Stimulated activated CD4-positive, alpha-beta T cell treated with anti-CD3 and anti-CD28 coated beads, TNF-alpha, amount 100 ng/mL, for 4 hours (primary cell): ENCODE measurements at regions not wholly inside any gene's neighbourhood (a gene's known extent, or its start where the extent isn't known, plus 50 kb on each side); places are given as distances from the start of the nearest gene placed in this dataset.

Experiments used
- DNase-seq, 3 experiments: peaks; one replicate each; pipeline ENCODE4 v3.0.0-alpha.2; 2020; ENCODE audit warnings: low read depth in 3 of 3

DNA sequence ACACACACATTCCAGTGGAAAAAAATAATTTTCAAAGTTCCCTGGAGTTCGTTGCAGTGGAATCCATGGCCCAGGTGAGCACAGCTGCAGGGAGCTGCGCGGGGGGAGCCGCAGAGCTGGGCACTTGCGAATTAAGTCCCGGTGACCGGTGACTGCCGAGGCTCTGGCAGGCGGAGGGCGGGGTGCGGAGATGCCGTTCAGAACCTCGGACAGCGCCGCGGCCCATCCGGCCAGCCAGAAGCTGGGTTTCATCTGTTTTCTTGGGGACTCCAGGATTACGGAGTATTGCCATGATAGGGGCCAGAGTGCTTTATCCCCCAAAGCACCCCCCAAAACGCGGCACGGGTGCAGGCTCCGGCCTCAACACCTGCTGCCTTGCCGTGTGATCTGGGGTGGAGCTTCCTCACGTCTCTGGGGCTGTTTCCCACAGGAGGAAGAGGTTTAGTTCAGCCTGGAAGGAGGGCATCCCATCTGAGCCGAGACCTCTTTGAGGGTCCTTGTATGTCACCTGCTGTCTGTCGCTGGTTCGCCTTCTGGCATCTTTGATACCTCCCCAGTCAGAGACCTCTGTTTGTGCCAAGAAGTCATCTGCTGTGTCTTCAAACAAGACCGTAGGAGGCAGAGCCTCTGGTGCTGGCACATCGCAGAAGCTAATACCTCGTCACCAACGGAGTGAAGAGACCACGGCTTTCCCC, 99.4 kb downstream of the YTHDF1 start:
- no peak for DNase-seq

DNA sequence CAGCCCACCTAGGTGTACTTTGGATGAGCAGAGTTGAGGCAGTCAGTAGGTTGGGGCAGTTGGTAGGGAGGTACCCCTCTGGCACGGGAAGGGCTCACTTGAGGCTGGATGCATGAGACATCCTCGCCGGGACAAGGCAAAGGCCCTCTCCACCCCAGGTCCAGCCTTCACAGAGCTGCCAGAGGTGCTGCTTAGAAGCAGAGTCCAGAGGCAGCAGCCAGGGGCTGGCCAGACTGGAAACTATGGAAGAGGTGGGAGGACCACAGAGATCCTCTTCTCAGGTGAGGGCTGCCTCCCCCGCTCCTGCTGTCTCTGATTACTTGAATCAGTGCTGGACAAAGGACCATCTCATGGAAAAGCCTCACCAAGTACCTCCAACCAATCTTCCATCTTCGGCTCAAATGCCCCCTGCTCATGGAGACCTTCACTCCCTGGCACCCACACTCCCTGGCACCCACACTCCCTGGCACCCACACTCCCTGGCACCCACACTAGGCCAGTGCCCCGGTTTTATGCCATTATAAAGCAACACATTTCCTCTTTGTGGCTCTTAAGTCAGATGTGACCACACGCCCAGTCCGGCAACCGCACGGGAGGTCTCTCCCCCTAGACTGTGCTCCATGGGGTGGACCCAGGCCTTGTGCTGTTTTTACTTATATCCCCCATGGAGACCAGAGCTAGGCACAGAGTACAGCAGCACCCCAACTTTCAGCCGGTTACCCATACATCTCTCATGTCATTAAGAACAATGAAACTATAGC, 100.1 kb downstream of the YTHDF1 start:
- no peak for DNase-seq

DNA sequence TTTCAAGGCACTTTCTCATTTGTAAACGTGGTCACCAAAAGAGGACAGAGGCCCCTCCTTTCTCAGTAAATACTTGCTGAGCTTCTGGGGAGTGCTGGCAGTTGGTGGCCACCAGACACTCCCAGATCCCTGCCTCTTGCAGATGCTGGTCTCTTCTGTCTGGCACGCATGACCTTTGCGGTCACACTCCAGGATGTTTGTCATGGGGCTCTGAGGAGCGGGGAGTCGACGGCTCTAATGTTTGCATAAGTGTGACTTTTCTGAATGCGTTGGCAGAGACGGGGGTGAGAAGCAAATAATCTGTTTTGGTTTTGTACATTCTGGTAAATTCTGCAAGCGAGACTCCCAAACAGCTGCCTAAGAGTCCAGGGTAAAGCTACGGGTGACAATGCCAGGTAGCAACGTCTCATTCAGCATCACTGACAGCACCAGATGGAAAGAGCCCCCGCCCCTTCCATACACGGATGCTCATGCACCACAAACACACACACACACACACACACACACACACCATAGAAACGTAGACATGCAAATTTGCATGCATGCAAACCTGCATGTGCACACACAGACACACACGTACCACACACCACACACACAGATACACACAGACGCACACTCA, 101.1 kb downstream of the YTHDF1 start:
- no peak for DNase-seq

DNA sequence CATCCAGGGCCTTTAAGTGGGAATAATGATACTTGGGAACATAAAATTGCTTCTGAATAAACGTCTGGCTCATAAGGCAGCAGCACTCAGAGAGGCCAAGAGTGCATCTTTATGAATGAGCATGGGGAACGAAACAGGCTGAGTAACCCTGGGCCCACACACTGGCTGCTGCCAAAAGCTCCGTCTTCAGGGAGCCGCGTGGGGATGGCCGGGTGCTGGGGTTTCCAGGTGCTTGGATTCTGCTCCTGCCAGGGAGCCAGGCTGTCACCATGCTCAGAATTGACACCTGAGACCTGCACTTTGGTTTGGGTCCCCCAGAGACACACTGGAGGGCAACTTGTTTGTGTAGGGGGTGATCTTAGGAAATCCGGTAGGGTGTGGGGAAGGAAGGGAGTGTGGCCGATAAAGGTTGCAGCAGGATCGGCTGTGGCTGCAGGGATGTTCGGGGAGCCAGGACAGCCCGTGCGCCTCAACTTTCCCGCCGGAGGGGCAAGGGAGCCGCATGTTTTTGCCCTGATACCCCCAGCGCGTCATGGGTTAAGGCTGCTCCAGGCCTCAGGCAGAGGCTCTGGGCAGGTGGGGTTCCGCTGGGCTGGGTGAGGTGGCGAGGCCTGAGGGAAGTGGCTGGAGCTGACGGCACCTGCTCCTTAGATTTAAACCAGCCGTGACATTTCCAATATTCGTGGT, 101.8 kb downstream of the YTHDF1 start:
- DNase-seq, result no peak

DNA sequence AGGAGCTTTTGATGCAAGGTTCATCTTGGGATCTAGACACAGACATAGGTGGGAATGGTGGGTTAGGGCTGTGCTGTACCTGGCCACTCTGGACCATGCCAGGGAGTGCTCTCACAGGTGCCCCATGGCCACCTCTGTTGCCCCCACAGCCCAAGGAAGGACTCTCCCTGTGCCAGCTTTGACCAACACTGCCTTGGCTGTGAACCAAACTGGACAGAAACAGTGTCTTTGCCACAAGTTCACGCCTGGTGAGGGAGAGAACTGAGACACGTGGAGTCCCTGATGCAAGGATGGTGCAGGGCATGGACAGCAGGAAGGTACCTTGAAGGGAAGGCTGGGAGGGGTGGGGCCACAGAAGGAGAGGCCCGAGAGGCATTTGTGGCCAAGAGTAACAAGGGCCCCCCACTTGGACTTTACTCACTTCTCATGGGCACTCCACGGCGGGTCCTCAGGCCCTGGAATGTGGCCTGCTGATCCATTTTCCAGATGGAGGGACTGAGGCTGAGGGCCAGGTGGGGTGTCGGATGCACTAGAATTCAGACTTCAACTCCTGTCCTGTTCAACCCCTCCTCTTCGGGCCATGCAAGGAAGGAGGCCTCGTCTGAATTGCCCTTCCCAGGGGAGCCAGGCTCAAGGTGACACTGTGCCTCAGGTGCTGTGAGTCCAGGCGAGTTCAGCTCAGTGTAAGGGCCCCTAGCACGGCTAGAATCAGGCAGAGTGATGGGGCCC, 103.3 kb downstream of the YTHDF1 start:
- DNase-seq, result no peak

DNA sequence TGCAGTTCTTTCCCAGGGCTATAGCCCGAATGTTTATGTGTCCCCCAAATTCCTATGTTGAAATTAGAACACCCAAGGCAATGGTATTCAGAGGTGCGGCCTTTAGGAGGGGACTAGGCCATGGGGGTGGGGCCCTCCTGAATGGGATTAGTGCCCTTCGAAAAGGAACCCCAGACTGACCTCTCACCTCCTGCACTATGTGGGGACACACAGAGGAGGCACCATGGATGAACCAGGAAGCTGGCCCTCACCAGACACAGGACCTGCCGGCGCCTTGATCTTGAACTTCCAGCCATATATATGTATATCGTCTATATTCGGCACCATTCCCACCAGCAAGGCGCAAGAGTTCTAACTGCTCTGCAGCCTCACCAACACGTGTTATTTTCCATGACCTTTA, 101.5 kb upstream of the BHLHE23 start:
- DNase-seq, result no peak

DNA sequence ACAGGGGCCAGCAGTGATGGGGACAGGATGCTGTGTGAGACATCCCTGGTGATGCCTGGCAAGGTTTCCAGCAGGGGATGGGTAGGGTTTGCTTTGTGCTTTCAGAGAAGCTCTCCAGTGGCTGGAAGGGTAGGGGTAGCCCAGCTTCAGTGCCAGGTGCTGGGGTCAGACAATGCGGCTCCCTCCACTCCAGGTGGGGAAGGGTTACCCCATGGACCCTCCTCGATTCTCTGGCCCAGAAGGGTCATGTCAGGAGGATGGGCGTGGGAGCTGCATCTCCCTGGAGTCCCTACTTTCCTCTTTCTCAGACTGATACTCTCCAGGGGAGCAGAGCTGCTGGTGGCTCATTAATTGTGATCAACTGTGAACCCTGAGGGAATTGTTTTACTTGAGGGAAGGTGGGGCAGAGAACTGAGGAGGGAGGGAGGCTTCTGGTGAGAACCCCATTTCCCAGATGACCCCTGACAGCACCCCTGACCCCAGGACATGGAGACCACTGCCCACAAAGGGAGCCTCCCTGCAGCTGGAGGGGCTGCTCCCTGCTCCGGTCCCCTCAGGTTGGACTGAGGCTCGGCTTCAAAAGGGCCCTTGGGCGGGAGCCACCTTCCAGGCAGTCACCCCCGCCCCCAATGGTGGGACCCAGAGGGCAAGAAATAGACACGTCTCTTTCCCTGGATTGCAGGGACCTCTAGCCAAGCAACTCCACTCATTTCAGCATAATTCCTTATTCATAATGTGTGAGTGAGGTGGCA, 100.9 kb upstream of the BHLHE23 start:
- no peak for DNase-seq

DNA sequence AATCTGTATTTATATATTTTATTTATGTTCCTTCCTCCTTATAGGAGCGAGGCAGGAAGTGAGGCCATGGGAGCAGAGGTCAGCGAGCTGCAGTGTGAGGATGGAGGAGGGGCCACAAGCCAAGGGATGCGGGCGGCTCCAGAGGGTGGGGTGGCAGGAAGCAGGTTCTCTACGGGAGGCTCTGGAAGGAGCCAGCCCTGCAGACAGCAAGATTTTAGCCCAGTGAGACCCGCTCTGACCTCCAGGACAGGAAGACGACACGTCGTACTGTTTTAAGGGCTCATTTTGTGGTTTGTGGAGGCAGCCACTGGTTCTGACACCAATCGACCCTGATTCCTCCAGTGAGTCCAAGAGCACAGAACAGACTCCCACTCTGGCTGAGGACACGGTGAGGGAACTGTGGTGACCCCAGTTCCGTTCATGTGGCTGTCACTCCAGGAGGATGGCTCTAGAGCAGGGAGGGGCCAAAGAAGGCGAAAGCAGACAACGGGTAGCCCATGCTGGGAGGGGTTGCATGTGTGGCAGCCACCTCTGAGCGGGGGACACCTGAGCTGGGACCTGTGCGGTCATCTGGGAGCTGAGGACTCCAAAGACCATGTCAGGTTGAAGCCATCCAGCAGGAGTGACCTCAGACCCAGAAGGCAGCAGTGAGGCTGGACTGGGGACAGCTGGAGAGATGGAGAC, 100.1 kb upstream of the BHLHE23 start:
- no peak for DNase-seq

DNA sequence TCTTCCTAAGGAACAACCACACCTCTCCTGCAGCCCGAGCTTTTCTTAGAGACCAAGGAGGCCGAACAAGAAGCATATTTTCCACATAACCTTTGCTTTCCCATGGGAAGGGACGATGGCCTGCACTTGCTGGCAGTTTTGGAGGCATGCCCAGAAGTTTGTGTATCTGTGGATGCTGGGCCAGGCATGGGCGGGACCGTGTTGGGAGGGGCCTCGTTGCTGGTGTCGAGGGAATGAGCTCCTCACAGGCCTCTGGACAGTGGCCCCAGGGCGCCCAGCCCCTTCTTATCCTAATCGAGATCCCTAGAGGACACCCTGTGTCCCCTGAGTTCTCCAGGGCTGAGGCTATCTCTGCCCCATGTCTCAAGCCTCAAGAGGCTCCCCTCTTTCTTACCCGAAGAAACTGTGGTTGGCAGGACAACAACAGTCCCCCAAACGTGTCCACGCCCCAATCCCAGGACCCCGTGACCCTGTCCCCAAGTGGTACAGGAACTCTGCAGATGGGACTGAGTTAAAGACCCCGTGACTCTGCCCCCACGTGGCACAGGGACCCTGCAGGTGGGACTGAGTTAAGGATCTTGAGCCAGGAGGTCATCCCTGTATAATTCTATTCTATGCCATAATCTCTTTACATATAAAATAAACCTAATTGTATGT, 99.5 kb upstream of the BHLHE23 start:
- no peak for DNase-seq

DNA sequence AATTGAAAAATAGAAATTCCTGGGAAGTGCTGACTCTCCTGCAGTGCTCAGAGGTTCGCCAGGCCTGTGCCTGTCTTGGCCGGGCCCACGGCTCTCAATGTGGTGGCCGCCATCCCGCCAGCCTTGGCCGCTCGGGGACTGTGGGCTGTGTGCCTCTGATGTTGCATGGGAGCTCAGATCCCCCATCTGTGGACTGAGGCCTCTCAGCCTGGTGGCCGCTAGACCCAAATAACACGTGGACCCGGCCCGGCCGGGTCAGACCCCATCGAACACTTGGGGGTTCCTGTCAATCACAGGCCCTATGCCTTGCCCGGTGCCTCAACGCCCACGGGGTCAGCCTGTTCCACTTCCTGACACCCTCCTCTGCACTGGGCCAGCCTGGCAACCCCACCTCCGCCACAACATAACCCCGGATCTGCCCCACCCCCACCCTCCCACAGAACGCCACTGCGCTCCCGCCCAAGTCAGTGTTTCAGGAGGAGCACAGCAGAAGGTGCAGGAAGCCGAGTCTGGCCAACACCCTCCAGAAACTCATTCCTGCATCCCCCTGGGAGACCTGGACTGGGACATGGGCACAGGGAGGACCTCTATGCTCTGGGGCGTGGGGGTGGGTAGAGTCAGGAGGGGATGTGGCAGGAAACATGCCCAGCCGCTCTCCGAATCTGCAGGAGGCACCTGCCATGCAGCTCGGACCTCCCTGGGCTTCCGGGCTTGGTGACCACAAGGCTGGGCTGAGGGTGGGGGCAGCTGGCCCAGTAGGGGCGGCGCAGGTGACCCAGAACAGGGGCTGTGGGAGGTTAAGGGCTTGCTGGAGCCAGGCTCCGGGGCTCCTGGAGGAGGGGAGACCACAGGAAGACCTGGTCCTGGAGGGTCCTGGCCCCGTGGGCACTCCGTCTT, 98.7 kb upstream of the BHLHE23 start:
- no peak for DNase-seq

DNA sequence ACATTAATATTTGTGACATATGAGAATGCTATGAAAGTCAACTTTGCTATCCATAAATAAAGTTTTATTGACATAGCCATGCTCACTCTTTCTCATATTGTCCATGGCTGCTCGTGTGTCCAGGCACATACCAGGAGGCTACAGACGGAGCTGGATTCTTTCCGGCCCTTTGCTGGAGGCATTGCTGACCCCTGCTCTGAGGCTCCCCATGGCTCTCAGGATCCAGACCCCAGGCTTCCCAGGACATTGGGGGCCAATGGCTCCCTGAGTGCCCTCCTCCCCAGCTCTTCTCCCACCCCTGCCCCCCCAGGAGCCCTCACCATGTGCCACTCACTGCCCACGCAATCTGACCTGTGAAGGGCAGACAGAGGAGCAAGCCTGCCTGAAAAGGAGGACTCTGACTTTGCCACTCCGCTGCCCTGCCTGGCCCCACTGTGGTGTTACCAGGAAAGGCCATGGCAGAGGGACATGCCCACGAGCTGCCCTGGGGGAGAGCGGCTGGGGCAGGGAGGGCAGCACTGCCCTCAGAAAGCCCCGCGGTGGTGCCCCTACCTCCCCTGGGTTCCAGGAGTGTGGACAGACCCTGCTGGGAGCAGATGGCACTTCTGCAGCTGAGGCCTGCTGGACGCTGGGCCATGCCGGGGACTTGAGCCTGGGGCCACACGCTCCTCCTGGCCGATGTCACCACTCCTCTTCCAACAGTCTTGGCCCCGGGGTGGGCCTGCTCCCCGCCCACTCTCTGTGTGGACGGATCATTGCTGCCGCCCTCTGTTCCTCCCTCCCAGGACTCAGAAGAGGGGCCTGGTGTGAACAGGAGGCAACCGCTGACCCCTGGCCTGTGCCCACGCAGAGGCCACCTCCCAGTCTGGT, 97.8 kb upstream of the BHLHE23 start:
- no peak for DNase-seq

DNA sequence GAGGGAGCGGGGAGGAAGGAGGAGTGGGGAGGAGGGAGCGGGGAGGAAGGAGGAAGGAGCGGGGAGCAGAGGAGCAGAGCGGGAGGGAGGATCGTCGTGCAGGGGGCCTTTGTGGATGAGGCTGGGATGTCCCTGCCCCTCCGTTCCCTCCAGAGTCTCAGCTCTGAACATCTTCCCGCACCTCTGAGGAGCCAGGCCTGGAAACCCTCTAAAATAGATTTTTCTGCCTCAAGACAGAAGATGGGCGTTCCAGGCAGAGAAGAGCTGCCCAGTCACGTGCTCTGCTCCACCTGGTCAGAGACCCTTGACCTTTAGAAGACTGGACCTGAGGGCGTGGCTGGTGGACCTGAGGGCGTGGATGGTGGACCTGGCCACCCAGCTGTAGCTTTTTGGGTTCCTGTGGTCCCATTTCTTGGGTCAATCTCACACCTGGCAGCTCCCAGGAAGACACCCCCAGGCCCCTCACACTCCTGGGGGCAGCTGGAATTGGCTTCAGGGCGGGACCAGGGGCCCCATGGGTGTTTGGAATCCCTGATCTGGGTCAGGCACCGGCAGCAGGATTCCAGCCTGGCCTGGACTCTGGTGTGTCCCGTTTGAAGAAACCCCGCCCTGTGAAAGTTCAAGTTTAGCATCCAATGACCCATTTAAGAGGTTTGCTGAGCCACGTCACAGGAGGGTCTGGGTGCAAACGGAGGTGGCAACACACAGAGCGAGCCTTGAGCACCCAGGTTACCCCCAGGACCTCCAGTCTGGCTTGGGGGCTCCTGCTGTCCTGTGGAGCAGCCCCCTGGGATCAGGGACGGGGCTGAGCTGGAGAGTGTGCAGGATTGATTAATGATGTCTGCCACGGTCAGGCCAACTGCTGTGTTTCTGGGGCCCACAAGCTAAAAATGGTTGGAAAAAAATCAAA, 96.9 kb upstream of the BHLHE23 start:
- DNase-seq, result no peak

DNA sequence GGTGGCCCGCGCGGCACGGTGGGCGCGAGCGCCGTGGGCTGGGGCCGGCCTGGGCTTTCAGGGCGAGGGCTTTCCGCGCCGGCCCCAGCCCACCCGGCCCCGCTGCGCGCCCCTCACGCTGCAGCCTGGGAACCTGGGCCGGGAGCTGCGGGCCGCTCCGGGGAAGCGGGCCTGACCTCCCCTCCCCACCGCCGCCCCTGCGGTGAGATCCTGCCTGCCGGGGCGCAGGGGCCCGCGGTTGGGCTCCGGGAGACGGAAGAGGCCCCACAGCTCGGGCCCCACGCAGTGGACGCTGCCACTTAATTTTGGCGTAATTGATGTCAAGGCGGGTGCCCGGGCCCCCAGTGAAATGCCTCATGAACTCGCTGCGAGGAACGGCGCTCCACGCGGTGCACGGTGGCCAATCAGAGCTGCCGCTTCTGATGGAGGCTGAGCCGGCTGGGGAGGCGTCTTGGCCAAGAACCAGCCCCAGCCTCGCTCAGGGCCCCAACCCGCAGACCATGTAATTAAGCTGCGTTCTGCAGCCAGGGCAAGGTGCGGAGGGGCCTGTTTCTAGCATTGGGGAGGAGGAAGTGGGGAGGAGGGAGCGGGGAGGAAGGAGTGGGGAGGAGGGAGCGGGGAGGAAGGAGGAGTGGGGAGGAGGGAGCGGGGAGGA, 96.1 kb upstream of the BHLHE23 start:
- peak; percentile 54 to 69 (median 55) for DNase-seq

DNA sequence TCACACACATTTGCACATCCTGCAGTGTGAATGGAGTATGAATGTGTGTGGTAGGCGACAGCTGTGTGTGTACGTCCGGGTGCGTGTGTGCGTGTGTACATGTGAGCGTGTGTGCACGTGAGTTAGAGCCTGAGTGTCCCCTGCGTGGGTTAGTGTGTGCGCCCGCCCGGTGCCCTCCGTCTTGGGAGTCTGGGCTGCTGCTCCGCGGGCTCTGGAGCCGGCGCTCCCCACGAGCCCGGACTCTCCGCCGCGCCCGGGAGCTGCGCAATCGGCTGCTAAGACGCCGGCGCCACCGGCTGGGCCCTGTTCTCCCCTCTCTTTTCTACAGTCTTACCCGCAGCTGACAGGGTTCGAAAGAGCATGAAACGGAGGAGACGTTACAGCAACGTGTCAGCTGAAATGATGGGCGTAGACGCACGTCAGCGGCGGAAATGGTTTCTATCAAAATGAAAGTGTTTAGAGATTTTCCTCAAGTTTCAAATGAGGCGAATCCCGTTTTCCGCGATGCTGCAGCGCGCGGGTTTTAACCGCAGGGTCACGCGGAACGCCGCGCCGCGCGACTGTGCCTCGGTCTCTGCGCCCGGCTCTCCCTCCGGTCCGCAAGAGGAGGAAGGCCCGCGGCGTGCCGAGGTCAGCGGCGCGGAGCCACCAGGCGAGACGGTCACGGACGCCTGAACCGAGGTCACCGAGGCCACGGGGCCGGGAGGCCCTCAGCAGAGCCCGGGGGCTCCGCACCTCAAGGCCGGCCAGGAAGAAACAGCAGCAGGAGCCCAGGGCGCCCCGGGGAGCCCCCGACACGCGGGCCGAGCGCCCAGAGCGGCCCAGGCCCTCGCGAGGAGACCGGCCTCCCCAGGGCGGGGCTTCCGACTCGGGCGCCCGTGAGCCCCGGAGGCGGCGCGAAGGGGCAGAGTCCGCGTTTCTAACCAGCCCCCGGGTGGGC, 95.3 kb upstream of the BHLHE23 start:
- peak; percentile 45 to 55 (median 45) for DNase-seq
